ENCODE measurements at regions not wholly inside any gene's neighbourhood (a gene's known extent, or its start where the extent isn't known, plus 50 kb on each side); places are given as distances from the start of the nearest gene placed in this dataset.
A peak's percentile ranks its signal among the peaks of the same experiment; 100 is the strongest.
"Not testable (repeated sequence)": the region's sequence is repeated elsewhere in the genome, so short reads cannot be mapped to it uniquely, and the experiment has no call there.

- DNase-seq (ENCODE audit: low spot score) = no peak
These were observed 71.9 kb downstream of the DYNAP start for GRCh38 chr18:54662986-54663385.

- not testable (repeated sequence) for DNase-seq (ENCODE audit: low spot score)
These were observed 78.7 kb downstream of the DYNAP start for GRCh38 chr18:54669701-54670100.

- DNase-seq (ENCODE audit: low spot score) = peak; percentile 5
These were observed 80.3 kb downstream of the DYNAP start for GRCh38 chr18:54671291-54671881.

GRCh38 chr18:54672109-54672508 is 81.1 kb downstream of the DYNAP start:
- DNase-seq (ENCODE audit: low spot score) = no peak

- no peak for DNase-seq (ENCODE audit: low spot score)
These were observed 81.9 kb downstream of the DYNAP start for GRCh38 chr18:54672846-54673475.

DNA sequence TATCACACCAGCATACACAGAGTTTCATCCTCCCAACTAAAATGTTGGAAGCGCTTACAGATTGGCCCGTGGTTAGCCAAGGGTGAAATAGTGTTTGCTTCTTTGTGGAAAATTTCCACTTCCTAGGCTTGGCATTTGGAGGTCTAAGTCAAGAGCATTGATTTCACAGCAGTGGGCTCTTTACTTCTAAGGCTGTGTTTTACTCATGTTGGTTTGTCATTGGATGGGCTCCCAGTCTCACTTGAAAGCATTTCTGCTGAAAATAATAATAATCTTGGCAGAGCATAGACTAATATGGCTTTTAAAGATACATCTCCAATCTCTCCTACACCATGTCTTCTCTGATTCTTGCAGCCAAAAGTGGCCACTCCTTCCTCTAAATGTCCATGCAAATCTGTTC is 82.9 kb downstream of the DYNAP start:
- DNase-seq (ENCODE audit: low spot score) = no peak

GRCh38 chr18:54675076-54675475 is 84.0 kb downstream of the DYNAP start:
- no peak for DNase-seq (ENCODE audit: low spot score)

GRCh38 chr18:54679318-54680149 is 88.5 kb downstream of the DYNAP start:
- no peak for DNase-seq (ENCODE audit: low spot score)

DNA sequence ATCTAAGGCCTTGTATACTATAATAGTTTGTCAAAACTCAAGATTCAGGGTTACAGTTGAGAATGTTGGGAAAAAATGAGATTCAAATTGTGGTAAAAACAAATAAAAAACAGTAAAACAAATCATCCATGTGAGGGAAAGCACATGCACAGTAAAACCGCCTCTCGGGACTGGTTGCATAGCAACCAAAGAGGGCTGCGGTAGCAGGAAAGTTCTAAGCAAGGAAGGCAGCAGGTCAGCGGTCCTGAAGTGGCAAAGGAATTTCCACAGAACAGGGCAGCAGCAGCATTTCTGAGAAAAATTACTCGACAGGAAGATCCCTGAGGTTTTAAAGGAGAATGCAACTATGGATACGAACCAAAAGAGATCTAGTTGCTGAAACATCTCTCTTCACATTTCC is 93.7 kb downstream of the DYNAP start:
- no peak for DNase-seq (ENCODE audit: low spot score)

GRCh38 chr18:54689319-54689718 is 98.3 kb downstream of the DYNAP start:
- no peak for DNase-seq (ENCODE audit: low spot score)

DNA sequence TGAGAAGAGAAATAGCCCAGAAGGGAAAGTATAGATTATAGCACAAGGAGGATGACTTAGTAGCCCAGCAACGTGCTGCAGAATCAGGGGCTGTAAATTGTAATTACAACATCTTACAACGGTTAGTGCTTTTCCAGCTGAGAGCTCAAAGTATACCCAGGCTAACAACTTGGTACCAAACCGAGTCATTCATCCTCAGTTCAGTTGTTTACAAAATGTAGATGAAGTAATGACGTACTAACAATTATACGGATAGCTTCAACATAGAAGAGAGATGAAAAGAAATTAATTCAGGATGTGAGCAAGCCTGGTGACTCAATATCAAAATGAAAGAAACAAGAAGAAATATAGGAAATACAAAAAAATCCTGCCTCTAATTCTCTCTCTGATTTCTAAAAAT is 99.2 kb downstream of the DYNAP start:
- no peak for DNase-seq (ENCODE audit: low spot score)

GRCh38 chr18:54692463-54692862 is 101.4 kb downstream of the DYNAP start:
- no peak for DNase-seq (ENCODE audit: low spot score)

GRCh38 chr18:54696616-54697293 is 105.7 kb downstream of the DYNAP start:
- no peak for DNase-seq (ENCODE audit: low spot score)

- DNase-seq (ENCODE audit: low spot score) = no peak
These were observed 109.5 kb downstream of the DYNAP start for GRCh38 chr18:54700580-54700979.

- DNase-seq (ENCODE audit: low spot score) = no peak
These were observed 111.6 kb downstream of the DYNAP start for GRCh38 chr18:54702686-54703085.

- no peak for DNase-seq (ENCODE audit: low spot score)
These were observed 118.0 kb upstream of the RAB27B start for GRCh38 chr18:54710074-54710899.

DNA sequence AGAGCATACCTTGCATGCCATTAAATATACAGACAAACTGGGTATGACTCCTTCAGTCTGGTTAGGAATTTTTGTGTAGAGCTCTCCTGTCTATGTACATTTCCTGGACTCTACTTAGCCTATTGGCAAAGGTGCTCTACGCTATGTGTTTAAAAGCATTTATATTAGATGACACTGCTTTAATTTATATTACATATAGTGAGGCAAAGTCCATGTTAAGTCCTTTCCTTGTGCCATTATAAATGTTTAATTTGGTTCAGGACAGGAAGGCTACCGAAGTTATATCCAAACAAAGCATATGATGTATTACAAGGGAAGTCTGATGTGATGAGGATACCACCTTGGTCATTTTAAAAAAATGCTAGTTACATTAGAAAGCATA is 117.4 kb upstream of the RAB27B start:
- DNase-seq (ENCODE audit: low spot score) = no peak

GRCh38 chr18:54712306-54712705 is 116.0 kb upstream of the RAB27B start:
- DNase-seq (ENCODE audit: low spot score) = no peak

DNA sequence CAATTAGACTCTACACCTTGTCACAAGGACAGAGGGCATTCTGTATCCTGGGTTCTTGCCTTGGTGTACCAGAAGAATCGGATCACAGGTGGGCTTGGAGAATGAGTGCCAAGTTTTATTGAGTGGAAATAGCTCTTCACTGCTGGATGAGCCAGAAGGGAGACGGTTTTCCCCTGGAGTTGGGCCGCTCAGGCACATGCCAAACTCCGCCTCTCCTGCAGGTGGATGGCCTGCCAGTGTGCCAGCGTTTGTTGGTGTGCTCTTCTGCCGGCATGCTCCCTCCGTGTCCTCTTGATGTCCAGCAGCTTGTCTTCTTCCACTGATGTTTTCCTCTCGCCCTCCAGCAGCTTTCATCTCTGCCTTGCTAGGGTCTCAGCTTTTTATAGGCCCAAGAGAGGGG is 115.5 kb upstream of the RAB27B start:
- DNase-seq (ENCODE audit: low spot score) = no peak

- no peak for DNase-seq (ENCODE audit: low spot score)
These were observed 114.9 kb upstream of the RAB27B start for GRCh38 chr18:54713386-54713785.

DNA sequence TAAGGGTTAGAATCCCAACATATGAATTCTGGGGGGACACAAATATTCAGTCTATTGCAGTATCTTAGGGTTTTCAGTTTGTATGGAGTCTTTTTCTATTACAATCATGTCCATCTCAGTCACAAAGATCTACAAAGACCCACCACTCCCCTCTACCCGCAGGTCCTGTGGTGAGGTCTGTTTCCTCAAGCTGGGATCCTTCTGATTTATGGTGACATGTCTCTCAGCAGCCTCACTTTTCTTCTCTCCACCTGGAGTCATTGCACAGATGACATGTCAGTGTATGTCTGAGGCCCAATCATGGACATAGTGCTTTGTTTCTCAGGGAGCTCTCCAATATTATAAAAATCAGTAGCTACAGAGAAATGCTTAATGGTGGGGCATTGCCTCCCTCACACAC is 113.4 kb upstream of the RAB27B start:
- no peak for DNase-seq (ENCODE audit: low spot score)

- DNase-seq (ENCODE audit: low spot score) = no peak
These were observed 111.7 kb upstream of the RAB27B start for GRCh38 chr18:54716586-54716985.

Measured in germinal center (tissue), 1 donor.